Endodermal cell (in vitro differentiated cells): ENCODE measurements at regions not wholly inside any gene's neighbourhood (a gene's known extent, or its start where the extent isn't known, plus 50 kb on each side); places are given as distances from the start of the nearest gene placed in this dataset.

ENCODE experiments used
- DNase-seq: peaks from one replicate; pipeline ENCODE4 v3.0.0-alpha.2; 2017
- H3K27ac ChIP-seq: 2 replicates; pipeline ENCODE4 v1.5.1; 2013; ENCODE audit warnings: mild to moderate bottlenecking, low read depth, low read length, moderate library complexity
- H3K27me3 ChIP-seq: 2 replicates; pipeline ENCODE4 v1.6.1; 2013; ENCODE audit warnings: mild to moderate bottlenecking, low read length, moderate library complexity; ENCODE audit not compliant: insufficient read depth, control insufficient read depth, poor library complexity, severe bottlenecking
- H3K36me3 ChIP-seq: 2 replicates; pipeline ENCODE4 v1.7.0; 2013; ENCODE audit warnings: mild to moderate bottlenecking, low read length, moderate library complexity; ENCODE audit not compliant: control insufficient read depth, insufficient read depth
- H3K4me1 ChIP-seq: one replicate; pipeline ENCODE4 v1.7.0; 2013; ENCODE audit warnings: low read length; ENCODE audit not compliant: control insufficient read depth, insufficient read depth
- H3K4me3 ChIP-seq: 2 replicates; pipeline ENCODE4 v1.5.1; 2013; ENCODE audit warnings: mild to moderate bottlenecking, low read length, moderate library complexity
- H3K9ac ChIP-seq: 2 replicates; pipeline ENCODE4 v1.6.1; 2013; ENCODE audit warnings: mild to moderate bottlenecking, low read length, moderate library complexity; ENCODE audit not compliant: poor library complexity, severe bottlenecking; ENCODE audit errors: extremely low read depth
- H3K9me3 ChIP-seq: 2 replicates; pipeline ENCODE4 v1.6.1; 2013; ENCODE audit warnings: mild to moderate bottlenecking, low read length, moderate library complexity; ENCODE audit not compliant: control insufficient read depth
- H3K27ac Mint-ChIP-seq: 2 replicates; pipeline ENCODE4 v1.8.0; 2020; ENCODE audit warnings: mixed read lengths
- H3K27me3 Mint-ChIP-seq: 2 replicates; pipeline ENCODE4 v1.8.0; 2021; ENCODE audit warnings: mild to moderate bottlenecking, mixed read lengths; ENCODE audit not compliant: insufficient read depth
- H3K36me3 Mint-ChIP-seq: 2 replicates; pipeline ENCODE4 v1.8.0; 2020; ENCODE audit warnings: low read depth, mixed read lengths
- H3K4me1 Mint-ChIP-seq: 2 replicates; pipeline ENCODE4 v1.8.0; 2020; ENCODE audit warnings: mixed read lengths
- H3K4me3 Mint-ChIP-seq: 2 replicates; pipeline ENCODE4 v1.8.0; 2020; ENCODE audit warnings: mild to moderate bottlenecking, moderate library complexity, mixed read lengths
- H3K9me3 Mint-ChIP-seq: 2 replicates; pipeline ENCODE4 v1.8.0; 2020; ENCODE audit warnings: mild to moderate bottlenecking, mixed read lengths
- WGBS, 2 experiments: methylation state at CpG; one replicate each; pipeline versions ENCODE4 v1.1.5 to v1.1.7; 2013; ENCODE audit warnings: missing lambda C conversion rate in 2 of 2, mixed read lengths in 1 of 2; ENCODE audit not compliant: insufficient coverage in 1 of 2, insufficient read length in 1 of 2; 5-methylcytosine and 5-hydroxymethylcytosine counted together
- TF ChIP-seq, protein P1 (sequence below): fragments of 200-600 bp; sonication (generic); conservative IDR thresholded peaks from 2 replicates; pipeline ENCODE4 v1.5.0; 2021; ENCODE audit warnings: antibody characterized with exemption, mild to moderate bottlenecking

DNA sequence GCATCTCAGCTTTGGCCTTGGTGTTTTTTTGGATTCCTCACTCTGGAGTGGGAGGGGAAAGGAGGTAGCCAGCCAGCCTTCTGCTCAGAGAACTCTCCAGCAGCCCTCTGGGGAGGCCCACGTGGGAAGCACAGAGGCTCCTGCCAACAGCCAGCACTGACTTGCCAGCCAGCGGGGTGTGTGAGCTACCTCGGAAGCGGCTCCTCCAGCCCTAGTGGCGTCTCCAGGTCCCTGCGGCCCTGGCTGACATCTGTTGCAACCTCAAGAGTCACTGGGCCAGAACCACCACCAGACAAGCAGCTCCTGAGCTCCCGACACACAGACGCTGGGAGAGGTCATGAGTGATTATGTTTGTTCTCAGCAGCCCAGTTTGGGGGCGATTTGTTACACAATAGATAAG, 180.2 kb upstream of the FZD8 start:
- DNase-seq, result peak; percentile 95
- H3K9me3 Mint-ChIP-seq, result no peaks in the 10 kb centered on the region
- no peaks in the 10 kb centered on the region for H3K36me3 Mint-ChIP-seq
- peaks cover 10% of the 10 kb centered on the region for H3K27me3 Mint-ChIP-seq
- Histone ChIP-seq H3K27ac (no peak overlapping the region), H3K4me3 (no peak overlapping the region), H3K36me3 (no peaks in the 10 kb centered on the region), H3K9me3 (no peaks in the 10 kb centered on the region), H3K9ac (no peak overlapping the region), H3K4me1 (peaks cover 9% of the 10 kb centered on the region), H3K27me3 (no peaks in the 10 kb centered on the region)
- H3K27ac Mint-ChIP-seq, result no peak overlapping the region
- no peak overlapping the region for H3K4me3 Mint-ChIP-seq
- peaks cover 25% of the 10 kb centered on the region for H3K4me1 Mint-ChIP-seq
- 41 to 42% methylated on average over 3 to 9 of the region's 9 CpGs for WGBS, 2 experiments
- TF ChIP-seq, protein P1, sequence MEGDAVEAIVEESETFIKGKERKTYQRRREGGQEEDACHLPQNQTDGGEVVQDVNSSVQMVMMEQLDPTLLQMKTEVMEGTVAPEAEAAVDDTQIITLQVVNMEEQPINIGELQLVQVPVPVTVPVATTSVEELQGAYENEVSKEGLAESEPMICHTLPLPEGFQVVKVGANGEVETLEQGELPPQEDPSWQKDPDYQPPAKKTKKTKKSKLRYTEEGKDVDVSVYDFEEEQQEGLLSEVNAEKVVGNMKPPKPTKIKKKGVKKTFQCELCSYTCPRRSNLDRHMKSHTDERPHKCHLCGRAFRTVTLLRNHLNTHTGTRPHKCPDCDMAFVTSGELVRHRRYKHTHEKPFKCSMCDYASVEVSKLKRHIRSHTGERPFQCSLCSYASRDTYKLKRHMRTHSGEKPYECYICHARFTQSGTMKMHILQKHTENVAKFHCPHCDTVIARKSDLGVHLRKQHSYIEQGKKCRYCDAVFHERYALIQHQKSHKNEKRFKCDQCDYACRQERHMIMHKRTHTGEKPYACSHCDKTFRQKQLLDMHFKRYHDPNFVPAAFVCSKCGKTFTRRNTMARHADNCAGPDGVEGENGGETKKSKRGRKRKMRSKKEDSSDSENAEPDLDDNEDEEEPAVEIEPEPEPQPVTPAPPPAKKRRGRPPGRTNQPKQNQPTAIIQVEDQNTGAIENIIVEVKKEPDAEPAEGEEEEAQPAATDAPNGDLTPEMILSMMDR, result peak; percentile 75

DNA sequence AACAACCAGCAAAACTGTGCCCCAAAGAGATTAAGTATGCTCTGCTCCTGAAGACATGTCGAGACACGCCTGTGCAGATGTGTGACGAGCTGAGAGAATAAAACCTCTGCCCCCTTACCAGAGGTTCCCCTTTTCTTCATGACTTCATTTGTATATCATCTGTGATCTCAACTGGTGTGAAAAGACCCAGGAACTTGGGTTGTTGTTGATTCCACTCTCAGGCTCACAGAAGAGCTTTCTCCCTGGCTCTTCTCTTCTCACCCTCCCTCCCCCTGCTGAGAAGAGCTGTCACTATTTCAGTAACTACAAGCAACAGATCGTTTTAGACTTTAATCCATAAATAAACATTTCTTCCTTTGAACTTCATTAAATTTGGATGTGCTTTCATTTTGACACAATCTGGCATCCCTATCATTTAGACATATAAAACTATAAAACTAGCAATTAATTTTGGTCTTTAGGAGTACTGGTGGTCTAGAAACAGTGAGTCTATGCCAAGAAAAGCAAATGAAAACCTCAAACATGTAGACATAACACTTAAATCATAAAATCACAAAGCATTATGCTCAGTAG, 179.3 kb upstream of the FZD8 start:
- Histone ChIP-seq H3K27me3 (no peaks in the 10 kb centered on the region), H3K9ac (no peak overlapping the region), H3K9me3 (no peaks in the 10 kb centered on the region), H3K4me1 (peaks cover 9% of the 10 kb centered on the region), H3K36me3 (no peaks in the 10 kb centered on the region), H3K27ac (no peak overlapping the region), H3K4me3 (no peak overlapping the region)
- H3K36me3 Mint-ChIP-seq, result no peaks in the 10 kb centered on the region
- no peak overlapping the region for H3K4me3 Mint-ChIP-seq
- peak; percentile 73 for DNase-seq
- peaks cover 9% of the 10 kb centered on the region for H3K27me3 Mint-ChIP-seq
- H3K4me1 Mint-ChIP-seq, result peaks cover 25% of the 10 kb centered on the region
- no peak overlapping the region for H3K27ac Mint-ChIP-seq
- WGBS, 2 experiments, result 17 to 60% methylated on average over 1 to 4 of the region's 4 CpGs
- TF ChIP-seq, protein P1, result no peak
- no peaks in the 10 kb centered on the region for H3K9me3 Mint-ChIP-seq

DNA sequence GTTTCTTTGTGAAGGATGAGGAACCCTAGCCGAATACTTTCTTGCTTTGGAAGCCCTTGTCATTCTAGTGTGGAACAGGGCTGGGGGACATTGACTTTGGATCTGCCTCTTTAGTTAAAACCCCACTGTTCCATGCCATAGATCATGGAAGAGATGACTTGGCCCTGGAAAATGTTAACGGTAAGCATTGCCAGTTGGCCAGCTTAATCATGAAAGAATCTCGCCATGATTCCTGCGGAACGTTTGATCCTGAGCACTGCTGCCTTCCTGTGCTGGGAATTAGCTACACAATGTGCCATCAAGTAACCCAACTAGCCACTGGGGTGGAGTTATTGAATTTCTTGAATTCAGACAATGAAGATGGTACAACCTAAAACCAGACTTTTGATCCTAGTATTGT, 177.6 kb upstream of the FZD8 start:
- Histone ChIP-seq H3K4me3 (no peak overlapping the region), H3K27ac (no peak overlapping the region), H3K4me1 (peaks cover 9% of the 10 kb centered on the region), H3K27me3 (no peaks in the 10 kb centered on the region), H3K9ac (no peak overlapping the region), H3K9me3 (no peaks in the 10 kb centered on the region), H3K36me3 (no peaks in the 10 kb centered on the region)
- WGBS, 2 experiments, result 86 to 94% methylated on average over 1 to 5 of the region's 5 CpGs
- Mint-ChIP-seq H3K4me1 (peaks cover 30% of the 10 kb centered on the region), H3K36me3 (no peaks in the 10 kb centered on the region), H3K27me3 (peaks cover 3% of the 10 kb centered on the region), H3K4me3 (no peak overlapping the region), H3K27ac (no peak overlapping the region), H3K9me3 (no peaks in the 10 kb centered on the region)
- TF ChIP-seq, protein P1, result no peak
- DNase-seq, result no peak
